Neural progenitor cell (in vitro differentiated cells): ENCODE measurements at regions not wholly inside any gene's neighbourhood (a gene's known extent, or its start where the extent isn't known, plus 50 kb on each side); places are given as distances from the start of the nearest gene placed in this dataset.

Source experiments
- DNase-seq: peaks from one replicate; pipeline ENCODE4 v3.0.0-alpha.2; 2016; ENCODE audit warnings: low spot score
- H2AFZ ChIP-seq: fragments of 200-600 bp; sonication (generic); replicated peaks from 2 replicates; pipeline ENCODE4 v1.6.1; 2016; ENCODE audit warnings: antibody characterized with exemption
- H3F3A ChIP-seq: fragments of 200-600 bp; sonication (generic); 2 replicates; pipeline ENCODE4 v1.6.1; 2016; ENCODE audit warnings: antibody characterized with exemption, low read depth
- H3K27ac ChIP-seq: fragments of 200-600 bp; sonication (generic); 2 replicates; pipeline ENCODE4 v1.5.1; 2016; ENCODE audit warnings: mild to moderate bottlenecking
- H3K27me3 ChIP-seq: fragments of 200-600 bp; sonication (generic); 2 replicates; pipeline ENCODE4 v1.6.1; 2016; ENCODE audit warnings: mild to moderate bottlenecking, moderate library complexity
- H3K36me3 ChIP-seq: fragments of 200-600 bp; sonication (generic); 2 replicates; pipeline ENCODE4 v1.5.1; 2016
- H3K4me1 ChIP-seq: fragments of 200-600 bp; sonication (generic); 2 replicates; pipeline ENCODE4 v1.6.1; 2016; ENCODE audit warnings: mixed run types
- H3K4me2 ChIP-seq: fragments of 200-600 bp; sonication (generic); 2 replicates; pipeline ENCODE4 v1.6.1; 2016
- H3K4me3 ChIP-seq: fragments of 200-600 bp; sonication (generic); 2 replicates; pipeline ENCODE4 v1.5.1; 2016
- H3K79me2 ChIP-seq: fragments of 200-600 bp; sonication (generic); 2 replicates; pipeline ENCODE4 v1.6.1; 2016; ENCODE audit warnings: low read depth
- H3K9ac ChIP-seq: fragments of 200-600 bp; sonication (generic); 2 replicates; pipeline ENCODE4 v1.6.1; 2016
- H3K9me3 ChIP-seq: fragments of 200-600 bp; sonication (generic); 2 replicates; pipeline ENCODE4 v1.5.1; 2016; ENCODE audit warnings: low read depth
- H4K20me1 ChIP-seq: fragments of 200-600 bp; sonication (generic); 2 replicates; pipeline ENCODE4 v1.6.1; 2016; ENCODE audit warnings: low read depth
- H3K27ac Mint-ChIP-seq: 3 replicates; pipeline ENCODE4 v1.8.0; 2021; ENCODE audit warnings: mixed read lengths
- H3K27me3 Mint-ChIP-seq: 2 replicates; pipeline ENCODE4 v1.8.0; 2022; ENCODE audit warnings: low read depth, mild to moderate bottlenecking, inconsistent platforms, moderate library complexity, mixed read lengths; ENCODE audit not compliant: insufficient read depth
- H3K36me3 Mint-ChIP-seq: 3 replicates; pipeline ENCODE4 v1.8.0; 2021; ENCODE audit warnings: mixed read lengths
- H3K4me1 Mint-ChIP-seq: 3 replicates; pipeline ENCODE4 v1.8.0; 2021; ENCODE audit warnings: mixed read lengths
- H3K4me3 Mint-ChIP-seq: 3 replicates; pipeline ENCODE4 v1.8.0; 2021; ENCODE audit warnings: mild to moderate bottlenecking, moderate library complexity, mixed read lengths
- H3K9me3 Mint-ChIP-seq: 3 replicates; pipeline ENCODE4 v1.8.0; 2020; ENCODE audit warnings: mixed read lengths
- EZH2 ChIP-seq: fragments of 200-600 bp; sonication (generic); IDR thresholded peaks from 2 replicates; pipeline ENCODE4 v1.6.1; 2017; ENCODE audit warnings: antibody characterized with exemption, mild to moderate bottlenecking, moderate library complexity
- EZH2phosphoT487 ChIP-seq: fragments of 200-600 bp; sonication (generic); IDR thresholded peaks from 2 replicates; pipeline ENCODE4 v1.6.1; 2017; ENCODE audit warnings: antibody characterized with exemption
- TF ChIP-seq, protein P1 (sequence below): fragments of 200-600 bp; sonication (generic); IDR thresholded peaks from 2 replicates; pipeline ENCODE4 v1.5.1; 2017; ENCODE audit warnings: antibody characterized with exemption, mild to moderate bottlenecking

DNA sequence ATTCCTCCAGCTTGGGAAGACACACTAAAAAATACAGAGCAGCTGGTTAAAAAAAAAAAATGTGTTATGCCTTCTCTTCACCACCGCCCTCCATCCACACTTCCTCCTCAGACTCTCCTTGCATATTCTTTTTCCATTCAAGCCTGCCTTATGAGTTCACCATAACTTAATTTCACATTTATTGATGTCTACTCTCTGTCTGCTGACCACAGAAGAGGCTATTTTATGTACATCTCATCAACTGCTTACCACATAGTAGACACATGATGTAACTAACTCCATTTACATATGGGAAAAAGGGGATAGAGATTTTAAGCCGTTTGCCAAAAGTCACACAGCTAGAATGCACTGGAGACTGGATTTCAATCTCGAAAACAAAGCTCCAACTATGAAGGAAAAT is 409.8 kb downstream of the CDH11 start:
- Histone ChIP-seq H4K20me1 (no peaks in the 10 kb centered on the region), H3K36me3 (no peaks in the 10 kb centered on the region), H3K9me3 (no peaks in the 10 kb centered on the region), H3K4me2 (no peak overlapping the region), H3K27ac (no peak overlapping the region), H3K4me3 (no peak overlapping the region), H3F3A (no peaks in the 10 kb centered on the region), H3K9ac (no peak overlapping the region), H2AFZ (no peak overlapping the region), H3K79me2 (no peaks in the 10 kb centered on the region), H3K27me3 (no peaks in the 10 kb centered on the region), H3K4me1 (no peaks in the 10 kb centered on the region)
- TF ChIP-seq EZH2 (no peak), EZH2phosphoT487 (no peak)
- TF ChIP-seq, protein P1, sequence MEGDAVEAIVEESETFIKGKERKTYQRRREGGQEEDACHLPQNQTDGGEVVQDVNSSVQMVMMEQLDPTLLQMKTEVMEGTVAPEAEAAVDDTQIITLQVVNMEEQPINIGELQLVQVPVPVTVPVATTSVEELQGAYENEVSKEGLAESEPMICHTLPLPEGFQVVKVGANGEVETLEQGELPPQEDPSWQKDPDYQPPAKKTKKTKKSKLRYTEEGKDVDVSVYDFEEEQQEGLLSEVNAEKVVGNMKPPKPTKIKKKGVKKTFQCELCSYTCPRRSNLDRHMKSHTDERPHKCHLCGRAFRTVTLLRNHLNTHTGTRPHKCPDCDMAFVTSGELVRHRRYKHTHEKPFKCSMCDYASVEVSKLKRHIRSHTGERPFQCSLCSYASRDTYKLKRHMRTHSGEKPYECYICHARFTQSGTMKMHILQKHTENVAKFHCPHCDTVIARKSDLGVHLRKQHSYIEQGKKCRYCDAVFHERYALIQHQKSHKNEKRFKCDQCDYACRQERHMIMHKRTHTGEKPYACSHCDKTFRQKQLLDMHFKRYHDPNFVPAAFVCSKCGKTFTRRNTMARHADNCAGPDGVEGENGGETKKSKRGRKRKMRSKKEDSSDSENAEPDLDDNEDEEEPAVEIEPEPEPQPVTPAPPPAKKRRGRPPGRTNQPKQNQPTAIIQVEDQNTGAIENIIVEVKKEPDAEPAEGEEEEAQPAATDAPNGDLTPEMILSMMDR, result no peak
- no peak for DNase-seq
- Mint-ChIP-seq H3K9me3 (no peaks in the 10 kb centered on the region), H3K4me3 (no peak overlapping the region), H3K27ac (no peak overlapping the region), H3K27me3 (peaks cover 3% of the 10 kb centered on the region), H3K4me1 (peaks cover 6% of the 10 kb centered on the region), H3K36me3 (no peaks in the 10 kb centered on the region)

DNA sequence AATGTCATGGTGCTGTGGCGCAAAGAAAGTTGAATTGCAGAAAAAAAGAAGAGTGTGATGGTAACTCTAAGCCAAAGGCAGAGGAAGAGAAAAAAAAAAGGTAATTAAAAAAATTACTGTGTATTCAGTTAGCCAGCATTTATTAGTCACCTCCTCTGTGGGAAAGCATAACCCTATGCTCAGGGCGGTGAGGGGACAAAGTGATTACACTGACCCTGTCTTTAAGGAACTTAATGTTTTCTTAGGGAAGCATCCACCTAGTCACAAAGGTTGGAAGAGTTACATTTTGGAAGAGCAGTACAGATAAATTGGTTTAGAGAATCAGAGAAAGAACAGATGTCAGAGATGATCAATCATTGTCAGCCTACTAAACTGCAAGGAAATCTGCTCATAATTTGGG is 410.3 kb downstream of the CDH11 start:
- no peak overlapping the region for H3K4me3 ChIP-seq
- Mint-ChIP-seq H3K4me3 (no peak overlapping the region), H3K36me3 (no peaks in the 10 kb centered on the region), H3K27ac (no peak overlapping the region), H3K4me1 (peaks cover 6% of the 10 kb centered on the region), H3K9me3 (no peaks in the 10 kb centered on the region), H3K27me3 (peaks cover 3% of the 10 kb centered on the region)
- TF ChIP-seq, protein P1, result no peak
- TF ChIP-seq EZH2phosphoT487, result no peak
- TF ChIP-seq EZH2, result no peak
- no peak for DNase-seq
- no peak overlapping the region for H3K4me2 ChIP-seq
- H3K36me3 ChIP-seq, result no peaks in the 10 kb centered on the region
- H3K9ac ChIP-seq, result no peak overlapping the region
- no peaks in the 10 kb centered on the region for H3F3A ChIP-seq
- no peak overlapping the region for H2AFZ ChIP-seq
- no peaks in the 10 kb centered on the region for H3K27me3 ChIP-seq
- no peaks in the 10 kb centered on the region for H3K9me3 ChIP-seq
- no peaks in the 10 kb centered on the region for H3K79me2 ChIP-seq
- H4K20me1 ChIP-seq, result no peaks in the 10 kb centered on the region
- no peak overlapping the region for H3K27ac ChIP-seq
- no peaks in the 10 kb centered on the region for H3K4me1 ChIP-seq

DNA sequence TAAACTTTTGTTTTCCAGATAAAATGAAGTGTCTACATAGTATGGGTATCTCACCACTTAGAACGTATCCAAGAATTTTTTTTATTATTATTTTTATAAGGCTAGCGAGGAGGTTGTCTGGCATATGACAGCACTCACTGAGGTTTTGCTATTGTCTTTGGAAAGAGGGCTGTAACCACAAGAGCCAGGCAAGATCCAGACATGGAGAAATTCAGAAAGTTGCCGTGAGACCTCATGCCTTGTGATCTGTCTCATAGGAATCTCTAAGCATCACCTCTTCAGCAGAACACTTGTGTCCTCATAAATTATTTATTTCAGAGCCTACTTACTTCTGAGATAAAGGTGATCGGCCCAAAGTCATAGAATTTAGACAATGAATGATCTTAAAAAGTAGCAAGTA is 410.8 kb downstream of the CDH11 start:
- H3K4me3 Mint-ChIP-seq, result no peak overlapping the region
- no peaks in the 10 kb centered on the region for H3F3A ChIP-seq
- no peak overlapping the region for H3K27ac ChIP-seq
- H3K27me3 ChIP-seq, result no peaks in the 10 kb centered on the region
- no peaks in the 10 kb centered on the region for H3K9me3 Mint-ChIP-seq
- no peaks in the 10 kb centered on the region for H3K9me3 ChIP-seq
- H3K79me2 ChIP-seq, result no peaks in the 10 kb centered on the region
- H4K20me1 ChIP-seq, result no peaks in the 10 kb centered on the region
- H3K9ac ChIP-seq, result no peak overlapping the region
- TF ChIP-seq, protein P1, result no peak
- TF ChIP-seq EZH2 (no peak), EZH2phosphoT487 (no peak)
- H3K4me1 ChIP-seq, result no peaks in the 10 kb centered on the region
- H3K36me3 ChIP-seq, result no peaks in the 10 kb centered on the region
- no peaks in the 10 kb centered on the region for H3K36me3 Mint-ChIP-seq
- peaks cover under 1% of the 10 kb centered on the region for H3K4me1 Mint-ChIP-seq
- no peak overlapping the region for H2AFZ ChIP-seq
- no peak overlapping the region for H3K4me2 ChIP-seq
- no peak overlapping the region for H3K27ac Mint-ChIP-seq
- no peak for DNase-seq
- peaks cover 3% of the 10 kb centered on the region for H3K27me3 Mint-ChIP-seq
- no peak overlapping the region for H3K4me3 ChIP-seq

DNA sequence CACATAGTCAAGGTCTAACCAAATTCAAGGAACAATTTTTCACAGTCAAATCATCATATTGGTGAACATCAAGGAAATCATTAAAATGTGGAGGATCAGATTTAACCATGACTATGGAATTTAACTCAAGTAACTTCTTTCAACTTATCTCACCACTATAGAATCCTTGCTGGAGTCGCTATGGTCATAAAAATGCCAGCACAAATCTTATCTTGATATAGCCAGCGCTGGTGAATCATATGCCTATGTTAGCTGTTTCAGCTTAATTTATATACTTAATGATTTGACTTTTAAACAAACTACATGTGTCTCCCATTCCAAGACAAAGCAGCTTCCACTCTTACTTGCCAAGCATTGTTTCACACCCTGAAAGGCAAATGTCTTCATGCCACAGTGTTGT is 416.4 kb downstream of the CDH11 start:
- Histone ChIP-seq H3K9me3 (no peaks in the 10 kb centered on the region), H3K4me2 (no peak overlapping the region), H3K9ac (no peak overlapping the region), H3K4me3 (no peak overlapping the region), H4K20me1 (no peaks in the 10 kb centered on the region), H3F3A (no peaks in the 10 kb centered on the region), H2AFZ (no peak overlapping the region), H3K27ac (no peak overlapping the region), H3K79me2 (no peaks in the 10 kb centered on the region), H3K36me3 (no peaks in the 10 kb centered on the region), H3K27me3 (no peaks in the 10 kb centered on the region), H3K4me1 (no peaks in the 10 kb centered on the region)
- Mint-ChIP-seq H3K4me1 (no peaks in the 10 kb centered on the region), H3K36me3 (no peaks in the 10 kb centered on the region), H3K27me3 (no peaks in the 10 kb centered on the region), H3K4me3 (no peak overlapping the region), H3K9me3 (no peaks in the 10 kb centered on the region), H3K27ac (no peak overlapping the region)
- DNase-seq, result no peak
- TF ChIP-seq, protein P1, result no peak
- TF ChIP-seq EZH2 (no peak), EZH2phosphoT487 (no peak)
